SHP77 treated with DMSO at 0.1 percent for 48 hours (cell line): ENCODE measurements at regions not wholly inside any gene's neighbourhood (a gene's known extent, or its start where the extent isn't known, plus 50 kb on each side); places are given as distances from the start of the nearest gene placed in this dataset.

Experiments used
- DNase-seq: peaks from one replicate; lab custom pipeline; 2025; lab: John Stamatoyannopoulos, UW

GRCh38 chr6:4615891-4616290 lies 160.3 kb upstream of the CDYL start:
- no peak for DNase-seq

GRCh38 chr6:4615231-4615630 lies 161.0 kb upstream of the CDYL start:
- DNase-seq: no peak

- DNase-seq: no peak
Observed at GRCh38 chr6:4614637-4615036, 161.6 kb upstream of the CDYL start.

GRCh38 chr6:4613795-4614194 lies 162.4 kb upstream of the CDYL start:
- no peak for DNase-seq

- DNase-seq: no peak
Observed at GRCh38 chr6:4613381-4613780, 162.8 kb upstream of the CDYL start.

- DNase-seq: no peak
Observed at GRCh38 chr6:4612636-4613171, 163.5 kb upstream of the CDYL start.

- no peak for DNase-seq
Observed at GRCh38 chr6:4611429-4612129, 164.6 kb upstream of the CDYL start.

- no peak for DNase-seq
Observed at GRCh38 chr6:4610256-4610655, 165.9 kb upstream of the CDYL start.

GRCh38 chr6:4608361-4609115 lies 167.7 kb upstream of the CDYL start:
- DNase-seq: peak; percentile 44

GRCh38 chr6:4607793-4608192 lies 168.4 kb upstream of the CDYL start:
- peak; percentile 3 for DNase-seq

GRCh38 chr6:4606821-4607704 lies 169.1 kb upstream of the CDYL start:
- peak; percentile 56 for DNase-seq

- DNase-seq: no peak
Observed at GRCh38 chr6:4606016-4606415, 170.2 kb upstream of the CDYL start.

- no peak for DNase-seq
Observed at GRCh38 chr6:4603856-4604369, 172.3 kb upstream of the CDYL start.

- no peak for DNase-seq
Observed at GRCh38 chr6:4603291-4603690, 172.9 kb upstream of the CDYL start.

GRCh38 chr6:4599924-4600323 lies 176.3 kb upstream of the CDYL start:
- no peak for DNase-seq

- DNase-seq: no peak
Observed at GRCh38 chr6:4598384-4598995, 177.7 kb upstream of the CDYL start.

GRCh38 chr6:4593951-4594350 lies 182.3 kb upstream of the CDYL start:
- DNase-seq: no peak

GRCh38 chr6:4592026-4592425 lies 184.2 kb upstream of the CDYL start:
- DNase-seq: no peak

GRCh38 chr6:4591218-4591617 lies 185.0 kb upstream of the CDYL start:
- DNase-seq: no peak

GRCh38 chr6:4589295-4589694 lies 186.9 kb upstream of the CDYL start:
- no peak for DNase-seq

GRCh38 chr6:4588581-4588980 lies 187.6 kb upstream of the CDYL start:
- DNase-seq: no peak

GRCh38 chr6:4588163-4588562 lies 188.0 kb upstream of the CDYL start:
- DNase-seq: no peak
